PC-3 (cell line): ENCODE measurements at regions not wholly inside any gene's neighbourhood (a gene's known extent, or its start where the extent isn't known, plus 50 kb on each side); places are given as distances from the start of the nearest gene placed in this dataset.

Source experiments
- ATAC-seq: fragments of 200-7000 bp; cut with Tn5 transposase; 2 replicates; pipeline ENCODE4 v1.9.1; 2020; ENCODE audit warnings: mild to moderate bottlenecking, moderate library complexity
- BruUV-seq: library from RNA; stranded (reverse); fragments of 400-500 nt; replicated peaks from 2 replicates; lab custom pipeline; 2021; lab: Mats Ljungman, UMichigan
- CTCF ChIA-PET: fragments of 300-600 bp; sonication (Branson Sonifier 250); formaldehyde crosslinking; loops from one replicate; lab custom pipeline; 2022; ENCODE audit warnings: antibody characterized with exemption; lab: Charles Lee
- POLR2A ChIA-PET: fragments of 300-600 bp; sonication (Branson Sonifier 250); formaldehyde crosslinking; loops from one replicate; lab custom pipeline; 2022; ENCODE audit warnings: antibody characterized with exemption; ENCODE audit not compliant: unreplicated experiment; lab: Charles Lee
- DNase-seq: peaks from one replicate; pipeline ENCODE4 v3.0.0-alpha.2; 2015
- H2AFZ ChIP-seq: fragments of 300-600 bp; sonication (generic); 2 replicates; pipeline ENCODE4 v1.6.0; 2016; ENCODE audit warnings: antibody characterized with exemption, low read length
- H3F3A ChIP-seq: fragments of 300-600 bp; sonication (generic); one replicate; pipeline ENCODE4 v1.6.0; 2017; ENCODE audit warnings: antibody characterized with exemption, low read length, control low read depth, mild to moderate bottlenecking; ENCODE audit not compliant: unreplicated experiment
- H3K27ac ChIP-seq: fragments of 300-600 bp; sonication (generic); 2 replicates; pipeline ENCODE4 v1.5.1; 2016; ENCODE audit warnings: mild to moderate bottlenecking, low read length
- H3K27me3 ChIP-seq: fragments of 300-600 bp; sonication (generic); 2 replicates; pipeline ENCODE4 v1.6.1; 2016; ENCODE audit warnings: low read length, mixed read lengths
- H3K36me3 ChIP-seq: fragments of 300-600 bp; sonication (generic); 2 replicates; pipeline ENCODE4 v1.6.1; 2016; ENCODE audit warnings: low read depth, mixed run types, low read length, mixed read lengths
- H3K4me1 ChIP-seq: fragments of 300-600 bp; sonication (generic); 2 replicates; pipeline ENCODE4 v1.5.1; 2016; ENCODE audit warnings: low read length; ENCODE audit not compliant: insufficient read depth
- H3K4me2 ChIP-seq: fragments of 300-600 bp; sonication (generic); 2 replicates; pipeline ENCODE4 v1.6.0; 2016; ENCODE audit warnings: low read length
- H3K4me3 ChIP-seq: fragments of 300-600 bp; sonication (generic); 2 replicates; pipeline ENCODE4 v1.5.1; 2016; ENCODE audit warnings: mild to moderate bottlenecking, low read length, mixed read lengths
- H3K79me2 ChIP-seq: fragments of 300-600 bp; sonication (generic); 2 replicates; pipeline ENCODE4 v1.6.1; 2017; ENCODE audit warnings: low read length, mixed read lengths
- H3K9ac ChIP-seq: fragments of 300-600 bp; sonication (generic); 2 replicates; pipeline ENCODE4 v1.6.0; 2016; ENCODE audit warnings: mild to moderate bottlenecking, low read length
- H3K9me2 ChIP-seq: fragments of 300-600 bp; sonication (generic); replicated peaks from 2 replicates; pipeline ENCODE4 v1.6.1; 2016; ENCODE audit warnings: mixed run types, low read length, mixed read lengths
- H3K9me3 ChIP-seq: fragments of 300-600 bp; sonication (generic); 2 replicates; pipeline ENCODE4 v1.6.1; 2016; ENCODE audit warnings: low read length, mixed read lengths
- H4K20me1 ChIP-seq: fragments of 300-600 bp; sonication (generic); 2 replicates; pipeline ENCODE4 v1.6.1; 2016; ENCODE audit warnings: low read length, mixed read lengths
- EZH2 ChIP-seq: fragments of 300-600 bp; sonication (generic); IDR thresholded peaks from one replicate; pipeline ENCODE4 v1.6.1; 2017; ENCODE audit warnings: antibody characterized with exemption, mild to moderate bottlenecking, low read length; ENCODE audit not compliant: unreplicated experiment
- EZH2phosphoT487 ChIP-seq: fragments of 300-600 bp; sonication (generic); IDR thresholded peaks from 2 replicates; pipeline ENCODE4 v1.6.1; 2018; ENCODE audit warnings: mild to moderate bottlenecking, antibody characterized with exemption, low read length, borderline replicate concordance
- intact Hi-C: fragments of 100-400 bp; cut with micrococcal nuclease; formaldehyde crosslinking; loops from 2 replicates; pipeline ENCODE4 v1.9.0; 2023
- TF ChIP-seq, protein P1 (sequence below): fragments of 300-600 bp; sonication (generic); conservative IDR thresholded peaks from 2 replicates; pipeline ENCODE4 v1.5.1; 2017; ENCODE audit warnings: antibody characterized with exemption, low read depth, mild to moderate bottlenecking, low read length

DNA sequence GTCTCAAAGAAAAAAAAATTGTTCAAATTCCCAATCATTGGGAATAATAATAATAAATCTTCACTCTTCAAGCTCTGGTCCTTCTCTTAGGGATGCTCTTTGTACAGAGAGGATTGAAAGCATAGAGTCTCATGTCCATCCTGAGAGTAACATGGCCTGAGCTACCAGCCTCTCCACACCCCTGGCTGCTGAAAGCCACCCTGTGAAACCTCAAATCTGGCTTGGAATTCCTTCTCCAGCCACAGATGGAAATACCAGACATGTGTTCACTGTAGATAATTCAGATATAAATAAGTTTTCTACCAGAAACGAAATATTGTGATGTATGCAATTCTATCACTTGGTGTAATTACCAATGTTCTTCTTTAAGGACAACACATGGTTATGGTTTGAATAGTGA is 140.6 kb downstream of the ARSF start:
- Histone ChIP-seq H4K20me1 (no peaks in the 10 kb centered on the region), H3K9me3 (no peaks in the 10 kb centered on the region), H3K4me2 (no peak overlapping the region), H3K9me2 (no peaks in the 10 kb centered on the region), H3K9ac (no peak overlapping the region), H3K4me1 (no peaks in the 10 kb centered on the region), H3K79me2 (no peaks in the 10 kb centered on the region), H2AFZ (no peak overlapping the region), H3F3A (no peaks in the 10 kb centered on the region), H3K4me3 (no peak overlapping the region), H3K36me3 (no peaks in the 10 kb centered on the region), H3K27me3 (0 out of 2 replicates have a peak, but pooled peaks cover 4% of the 10 kb centered on the region), H3K27ac (no peak overlapping the region)
- DNase-seq (no peak), ATAC-seq (no peak)
- intact Hi-C loops = no loop called here
- ChIA-PET POLR2A (no interaction called here), CTCF (no interaction called here)
- BruUV-seq = no TSS peak
- TF ChIP-seq EZH2 (no peak), EZH2phosphoT487 (no peak)
- TF ChIP-seq, protein P1, sequence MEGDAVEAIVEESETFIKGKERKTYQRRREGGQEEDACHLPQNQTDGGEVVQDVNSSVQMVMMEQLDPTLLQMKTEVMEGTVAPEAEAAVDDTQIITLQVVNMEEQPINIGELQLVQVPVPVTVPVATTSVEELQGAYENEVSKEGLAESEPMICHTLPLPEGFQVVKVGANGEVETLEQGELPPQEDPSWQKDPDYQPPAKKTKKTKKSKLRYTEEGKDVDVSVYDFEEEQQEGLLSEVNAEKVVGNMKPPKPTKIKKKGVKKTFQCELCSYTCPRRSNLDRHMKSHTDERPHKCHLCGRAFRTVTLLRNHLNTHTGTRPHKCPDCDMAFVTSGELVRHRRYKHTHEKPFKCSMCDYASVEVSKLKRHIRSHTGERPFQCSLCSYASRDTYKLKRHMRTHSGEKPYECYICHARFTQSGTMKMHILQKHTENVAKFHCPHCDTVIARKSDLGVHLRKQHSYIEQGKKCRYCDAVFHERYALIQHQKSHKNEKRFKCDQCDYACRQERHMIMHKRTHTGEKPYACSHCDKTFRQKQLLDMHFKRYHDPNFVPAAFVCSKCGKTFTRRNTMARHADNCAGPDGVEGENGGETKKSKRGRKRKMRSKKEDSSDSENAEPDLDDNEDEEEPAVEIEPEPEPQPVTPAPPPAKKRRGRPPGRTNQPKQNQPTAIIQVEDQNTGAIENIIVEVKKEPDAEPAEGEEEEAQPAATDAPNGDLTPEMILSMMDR = no peak

DNA sequence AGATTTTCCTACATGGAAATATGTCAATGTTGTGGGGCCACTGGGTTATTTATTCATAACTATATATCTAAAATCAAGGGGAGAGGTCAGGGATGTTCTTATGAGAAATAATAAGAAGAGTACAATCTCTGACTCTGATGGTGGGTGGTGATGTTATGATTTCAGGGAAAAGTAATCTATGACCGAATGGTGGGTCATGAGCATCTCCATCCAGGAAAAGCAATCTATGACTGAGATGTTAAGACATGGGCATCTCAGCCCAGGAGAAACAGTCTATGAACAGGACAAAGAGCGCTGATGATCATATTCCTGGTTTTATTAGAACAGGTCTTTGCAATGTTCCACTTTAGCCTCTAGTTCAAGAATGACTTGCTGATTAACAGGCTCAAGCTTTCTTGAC is 137.1 kb downstream of the ARSF start:
- ChIA-PET CTCF (no interaction called here), POLR2A (no interaction called here)
- H3K9ac ChIP-seq = no peak overlapping the region
- no peaks in the 10 kb centered on the region for H3K79me2 ChIP-seq
- H3K4me1 ChIP-seq = no peaks in the 10 kb centered on the region
- DNase-seq = no peak
- H3K4me2 ChIP-seq = no peak overlapping the region
- H3K27ac ChIP-seq = no peak overlapping the region
- H3K9me3 ChIP-seq = no peaks in the 10 kb centered on the region
- TF ChIP-seq, protein P1 = no peak
- TF ChIP-seq EZH2 (no peak), EZH2phosphoT487 (no peak)
- no TSS peak for BruUV-seq
- intact Hi-C loops = no loop called here
- H3K4me3 ChIP-seq = no peak overlapping the region
- H3K27me3 ChIP-seq = peaks cover 18% of the 10 kb centered on the region
- H2AFZ ChIP-seq = no peak overlapping the region
- no peaks in the 10 kb centered on the region for H3K9me2 ChIP-seq
- no peaks in the 10 kb centered on the region for H4K20me1 ChIP-seq
- no peak for ATAC-seq
- H3K36me3 ChIP-seq = no peaks in the 10 kb centered on the region
- no peaks in the 10 kb centered on the region for H3F3A ChIP-seq

DNA sequence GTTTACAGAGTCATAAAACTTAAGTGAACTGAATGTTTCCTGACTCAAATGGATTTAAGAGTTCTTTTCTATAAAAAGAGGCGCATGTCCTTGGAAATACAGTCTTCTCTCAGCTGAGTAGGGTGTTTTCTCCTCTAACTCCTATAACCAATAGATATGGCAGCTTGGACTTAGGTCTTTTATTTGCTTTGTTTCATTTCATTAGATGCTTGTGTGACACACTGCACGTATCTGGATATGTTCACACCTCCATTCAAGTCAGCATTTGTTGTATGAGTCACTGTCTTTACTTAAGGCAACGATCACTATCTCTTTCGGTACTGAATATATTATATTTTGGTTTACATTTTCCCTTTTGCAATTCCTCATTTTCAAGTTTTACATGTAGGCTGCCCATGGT is 136.6 kb downstream of the ARSF start:
- TF ChIP-seq EZH2phosphoT487 = no peak
- TF ChIP-seq, protein P1 = no peak
- no peak for TF ChIP-seq EZH2
- Histone ChIP-seq H4K20me1 (no peaks in the 10 kb centered on the region), H3K4me2 (no peak overlapping the region), H3K4me3 (no peak overlapping the region), H2AFZ (no peak overlapping the region), H3K4me1 (no peaks in the 10 kb centered on the region), H3K9me3 (no peaks in the 10 kb centered on the region), H3K79me2 (no peaks in the 10 kb centered on the region), H3F3A (no peaks in the 10 kb centered on the region), H3K9me2 (no peaks in the 10 kb centered on the region), H3K36me3 (no peaks in the 10 kb centered on the region), H3K27ac (no peak overlapping the region), H3K9ac (no peak overlapping the region), H3K27me3 (peaks cover 18% of the 10 kb centered on the region)
- DNase-seq (peak; percentile 11), ATAC-seq (no peak)
- intact Hi-C loops = no loop called here
- POLR2A ChIA-PET = no interaction called here
- CTCF ChIA-PET = no interaction called here
- BruUV-seq = no TSS peak
